PC-9 (cell line): ENCODE measurements at regions not wholly inside any gene's neighbourhood (a gene's known extent, or its start where the extent isn't known, plus 50 kb on each side); places are given as distances from the start of the nearest gene placed in this dataset.

Experiments used
- BruUV-seq: library from RNA; stranded (reverse); fragments of 400-500 nt; replicated peaks from 2 replicates; lab custom pipeline; 2021; lab: Mats Ljungman, UMichigan
- CTCF ChIA-PET: fragments of 300-600 bp; sonication (Branson Sonifier 250); formaldehyde crosslinking; loops from one replicate; lab custom pipeline; 2022; ENCODE audit warnings: antibody characterized with exemption; lab: Charles Lee
- POLR2A ChIA-PET: fragments of 300-600 bp; sonication (Branson Sonifier 250); formaldehyde crosslinking; loops from one replicate; lab custom pipeline; 2022; ENCODE audit warnings: antibody characterized with exemption; ENCODE audit not compliant: unreplicated experiment; lab: Charles Lee
- DNase-seq, 2 experiments: peaks; one replicate each; pipeline versions ENCODE4 v3.0.0 to v3.0.0-alpha.2; 2015 to 2022; ENCODE audit warnings: mixed read lengths in 1 of 2
- H2AFZ ChIP-seq: fragments of 200-600 bp; sonication (generic); 2 replicates; pipeline ENCODE4 v1.8.1; 2017; ENCODE audit warnings: antibody characterized with exemption
- H3F3A ChIP-seq: fragments of 200-600 bp; sonication (generic); 2 replicates; pipeline ENCODE4 v1.8.1; 2017; ENCODE audit warnings: antibody characterized with exemption, mild to moderate bottlenecking, low read depth; ENCODE audit not compliant: insufficient read depth
- H3K27ac ChIP-seq: fragments of 200-600 bp; sonication (generic); 2 replicates; pipeline ENCODE4 v1.6.1; 2016; ENCODE audit warnings: mixed run types
- H3K27me3 ChIP-seq: fragments of 200-600 bp; sonication (generic); 2 replicates; pipeline ENCODE4 v1.6.1; 2016; ENCODE audit warnings: low read depth, mixed run types; ENCODE audit not compliant: insufficient read depth
- H3K36me3 ChIP-seq: fragments of 200-600 bp; sonication (generic); 2 replicates; pipeline ENCODE4 v1.6.1; 2016; ENCODE audit warnings: low read depth, mixed run types
- H3K4me1 ChIP-seq: fragments of 200-600 bp; sonication (generic); replicated peaks from 2 replicates; pipeline ENCODE4 v1.6.1; 2016; ENCODE audit warnings: mixed run types; ENCODE audit not compliant: insufficient read depth
- H3K4me2 ChIP-seq: fragments of 200-600 bp; sonication (generic); 2 replicates; pipeline ENCODE4 v1.6.1; 2017; ENCODE audit warnings: mixed run types
- H3K4me3 ChIP-seq: fragments of 200-600 bp; sonication (generic); 2 replicates; pipeline ENCODE4 v1.6.1; 2016; ENCODE audit warnings: mixed run types
- H3K79me2 ChIP-seq: fragments of 200-600 bp; sonication (generic); 2 replicates; pipeline ENCODE4 v1.6.1; 2017; ENCODE audit warnings: low read depth, mixed run types
- H3K9me2 ChIP-seq: fragments of 200-600 bp; sonication (generic); 2 replicates; pipeline ENCODE4 v1.8.1; 2017; ENCODE audit warnings: mild to moderate bottlenecking; ENCODE audit not compliant: insufficient read depth
- H3K9me3 ChIP-seq: fragments of 200-600 bp; sonication (generic); 2 replicates; pipeline ENCODE4 v1.8.1; 2016; ENCODE audit warnings: low read depth; ENCODE audit not compliant: insufficient read depth
- H4K20me1 ChIP-seq: fragments of 200-600 bp; sonication (generic); 2 replicates; pipeline ENCODE4 v1.8.1; 2017; ENCODE audit not compliant: insufficient read depth
- CTCF ChIP-seq: fragments of 200-600 bp; sonication (generic); conservative IDR thresholded peaks from 2 replicates; pipeline ENCODE4 v1.6.1; 2017; ENCODE audit warnings: mixed run types, antibody characterized with exemption, mild to moderate bottlenecking, moderate library complexity
- EZH2 ChIP-seq: fragments of 200-600 bp; sonication (generic); IDR thresholded peaks from 2 replicates; pipeline ENCODE4 v1.8.0; 2017; ENCODE audit warnings: antibody characterized with exemption, low read depth
- intact Hi-C: fragments of 100-400 bp; cut with micrococcal nuclease; formaldehyde crosslinking; loops from one replicate; pipeline ENCODE4 v1.10.0; 2022; ENCODE audit not compliant: unreplicated experiment

- H3F3A ChIP-seq: no peaks in the 10 kb centered on the region
- no peaks in the 10 kb centered on the region for H4K20me1 ChIP-seq
- H3K27ac ChIP-seq: no peak overlapping the region
- ChIA-PET POLR2A (no interaction called here), CTCF (interaction anchor here (0.6 to 0.7 kb wide), 3 partner anchors 307 to 1380 kb away, joined by 3 to 7 read pairs (median 5); no protein-coding TSS in a partner anchor)
- peaks cover 4% of the 10 kb centered on the region; the same call in 1 of the 2 replicates for H3K9me3 ChIP-seq
- peaks cover 14% of the 10 kb centered on the region for H3K4me1 ChIP-seq
- intact Hi-C loops: no loop called here
- H3K79me2 ChIP-seq: no peaks in the 10 kb centered on the region
- H3K27me3 ChIP-seq: no peaks in the 10 kb centered on the region
- no peaks in the 10 kb centered on the region for H3K36me3 ChIP-seq
- H3K4me2 ChIP-seq: peak overlapping the region; percentile 23
- H3K9me2 ChIP-seq: 0 out of 2 replicates have a peak, but pooled peaks cover 3% of the 10 kb centered on the region
- no peak for TF ChIP-seq EZH2
- no peak for TF ChIP-seq CTCF
- H2AFZ ChIP-seq: no peak overlapping the region; the same call in 1 of the 2 replicates
- H3K4me3 ChIP-seq: no peak overlapping the region
- no TSS peak for BruUV-seq
- DNase-seq: peak; percentile 20 to 42
These were observed 946.7 kb downstream of the ZPLD1 start for GRCh38 chr3:103381296-103382079.

GRCh38 chr3:103385961-103386656 is 951.3 kb downstream of the ZPLD1 start:
- CTCF ChIA-PET: no interaction called here

More at GRCh38 chr3:103385961-103386656, 951.3 kb downstream of the ZPLD1 start:
- Histone ChIP-seq H3K36me3 (no peaks in the 10 kb centered on the region), H3K4me2 (no peak overlapping the region), H3K9me2 (0 out of 2 replicates have a peak, but pooled peaks cover 3% of the 10 kb centered on the region), H3K9me3 (peaks cover 4% of the 10 kb centered on the region; the same call in 1 of the 2 replicates), H3K79me2 (no peaks in the 10 kb centered on the region), H3K27me3 (no peaks in the 10 kb centered on the region), H4K20me1 (no peaks in the 10 kb centered on the region), H3F3A (no peaks in the 10 kb centered on the region), H3K4me1 (peaks cover 8% of the 10 kb centered on the region), H3K4me3 (no peak overlapping the region), H2AFZ (no peak overlapping the region), H3K27ac (no peak overlapping the region)
- POLR2A ChIA-PET: no interaction called here
- intact Hi-C loops: no loop called here
- no TSS peak for BruUV-seq
- DNase-seq: no peak
- no peak for TF ChIP-seq CTCF
- TF ChIP-seq EZH2: no peak
